Testis (tissue), 2 donors: ENCODE measurements at regions not wholly inside any gene's neighbourhood (a gene's known extent, or its start where the extent isn't known, plus 50 kb on each side); places are given as distances from the start of the nearest gene placed in this dataset.

Experiments
- DNase-seq: peaks from one replicate; pipeline ENCODE4 v3.0.0-alpha.2; 2019
- H3K27ac ChIP-seq, 2 donors: fragments of 200-600 bp; sonication (generic); one replicate each; pipeline ENCODE4 v1.5.1; 2019
- H3K27me3 ChIP-seq: fragments of 200-600 bp; sonication (generic); one replicate; pipeline ENCODE4 v1.5.1; 2019
- H3K36me3 ChIP-seq: fragments of 200-600 bp; sonication (generic); one replicate; pipeline ENCODE4 v1.5.1; 2017; ENCODE audit warnings: low read depth; ENCODE audit errors: missing control alignments
- H3K4me1 ChIP-seq: fragments of 200-600 bp; sonication (generic); one replicate; pipeline ENCODE4 v1.5.1; 2019
- H3K4me3 ChIP-seq, 2 donors: fragments of 200-600 bp; sonication (generic); one replicate each; pipeline ENCODE4 v1.5.1; 2017 to 2019
- H3K9me3 ChIP-seq: fragments of 200-600 bp; sonication (generic); one replicate; pipeline ENCODE4 v1.5.1; 2017
- POLR2A ChIP-seq: fragments of 450-650 bp; IDR thresholded peaks from one replicate; pipeline ENCODE4 v1.6.1; 2017; ENCODE audit warnings: antibody characterized with exemption, mild to moderate bottlenecking, moderate library complexity
- WGBS, 2 donors: methylation state at CpG; one replicate each; pipeline ENCODE4 v1.1.5; 2018; 5-methylcytosine and 5-hydroxymethylcytosine counted together
- intact Hi-C: fragments of 100-400 bp; cut with DNase I; formaldehyde crosslinking; loops from one replicate; pipeline ENCODE4 v1.15.1; 2023; ENCODE audit warnings: low total_unique reads
- TF ChIP-seq, protein P1 (sequence below), 3 experiments: fragments of 450-650 bp in 2 of 3; fragments of 200-600 bp in 1 of 3; sonication (generic) in 1 of 3; IDR thresholded peaks; one replicate each; pipeline ENCODE4 v1.5.1; 2016 to 2019; ENCODE audit warnings: antibody characterized with exemption in 3 of 3, mild to moderate bottlenecking in 2 of 3, moderate library complexity in 1 of 3

DNA sequence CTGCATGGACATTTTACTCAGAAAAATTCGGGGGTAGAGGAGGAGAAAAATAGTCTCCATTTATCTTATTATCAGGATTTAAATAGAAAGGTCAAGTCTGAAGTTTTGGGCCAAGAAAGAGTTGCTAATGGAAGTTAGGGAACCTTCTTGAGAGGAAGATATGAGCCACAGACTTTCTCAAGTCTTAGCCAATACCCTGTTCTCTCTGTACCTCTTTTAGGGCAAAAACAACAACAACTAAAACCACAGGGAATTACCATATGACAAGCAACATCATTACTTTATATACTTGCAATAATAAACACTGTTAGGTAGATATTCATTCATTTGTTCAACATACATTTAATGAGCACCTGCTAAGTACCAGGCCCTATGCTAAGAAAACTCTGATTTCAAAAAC, 282.2 kb upstream of the CDH5 start:
- TF ChIP-seq, protein P1, sequence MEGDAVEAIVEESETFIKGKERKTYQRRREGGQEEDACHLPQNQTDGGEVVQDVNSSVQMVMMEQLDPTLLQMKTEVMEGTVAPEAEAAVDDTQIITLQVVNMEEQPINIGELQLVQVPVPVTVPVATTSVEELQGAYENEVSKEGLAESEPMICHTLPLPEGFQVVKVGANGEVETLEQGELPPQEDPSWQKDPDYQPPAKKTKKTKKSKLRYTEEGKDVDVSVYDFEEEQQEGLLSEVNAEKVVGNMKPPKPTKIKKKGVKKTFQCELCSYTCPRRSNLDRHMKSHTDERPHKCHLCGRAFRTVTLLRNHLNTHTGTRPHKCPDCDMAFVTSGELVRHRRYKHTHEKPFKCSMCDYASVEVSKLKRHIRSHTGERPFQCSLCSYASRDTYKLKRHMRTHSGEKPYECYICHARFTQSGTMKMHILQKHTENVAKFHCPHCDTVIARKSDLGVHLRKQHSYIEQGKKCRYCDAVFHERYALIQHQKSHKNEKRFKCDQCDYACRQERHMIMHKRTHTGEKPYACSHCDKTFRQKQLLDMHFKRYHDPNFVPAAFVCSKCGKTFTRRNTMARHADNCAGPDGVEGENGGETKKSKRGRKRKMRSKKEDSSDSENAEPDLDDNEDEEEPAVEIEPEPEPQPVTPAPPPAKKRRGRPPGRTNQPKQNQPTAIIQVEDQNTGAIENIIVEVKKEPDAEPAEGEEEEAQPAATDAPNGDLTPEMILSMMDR (IDR thresholded peaks at IDR 0.05), result no peak
- no peak for TF ChIP-seq POLR2A
- Histone ChIP-seq H3K4me3 (no peak overlapping the region), H3K9me3 (no peaks in the 10 kb centered on the region), H3K4me1 (no peaks in the 10 kb centered on the region), H3K36me3 (no peaks in the 10 kb centered on the region), H3K27ac (no peak overlapping the region), H3K27me3 (no peaks in the 10 kb centered on the region)
- DNase-seq, result no peak
- 39 to 48% methylated on average over 1 of the region's 1 CpG for WGBS, 2 donors
- intact Hi-C loops, result no loop called here

DNA sequence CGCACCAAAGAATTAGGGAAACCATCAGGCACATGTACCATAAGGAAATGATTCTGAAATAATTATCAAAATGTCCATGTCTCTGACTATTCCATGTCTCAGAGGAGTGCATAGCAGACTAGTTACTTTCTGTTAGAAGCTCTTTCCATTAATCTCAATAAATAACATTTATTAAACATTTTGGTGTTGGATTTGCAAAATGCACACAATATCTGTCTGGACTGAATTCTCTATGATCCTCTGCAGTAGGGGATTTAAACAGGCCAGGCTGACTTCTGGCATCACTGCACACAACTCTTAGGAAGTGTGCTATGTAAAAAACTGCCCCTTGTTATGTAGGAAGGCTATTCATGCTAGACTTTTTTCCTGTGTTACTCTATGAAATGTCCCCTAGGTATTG, 283.3 kb upstream of the CDH5 start:
- Histone ChIP-seq H3K4me3 (no peak overlapping the region), H3K4me1 (no peaks in the 10 kb centered on the region), H3K9me3 (no peaks in the 10 kb centered on the region), H3K36me3 (no peaks in the 10 kb centered on the region), H3K27ac (no peak overlapping the region), H3K27me3 (no peaks in the 10 kb centered on the region)
- no peak for DNase-seq
- intact Hi-C loops, result no loop called here
- 97 to 100% methylated on average over 1 of the region's 1 CpG for WGBS, 2 donors
- TF ChIP-seq, protein P1 (IDR thresholded peaks at IDR 0.05), result no peak
- no peak for TF ChIP-seq POLR2A

DNA sequence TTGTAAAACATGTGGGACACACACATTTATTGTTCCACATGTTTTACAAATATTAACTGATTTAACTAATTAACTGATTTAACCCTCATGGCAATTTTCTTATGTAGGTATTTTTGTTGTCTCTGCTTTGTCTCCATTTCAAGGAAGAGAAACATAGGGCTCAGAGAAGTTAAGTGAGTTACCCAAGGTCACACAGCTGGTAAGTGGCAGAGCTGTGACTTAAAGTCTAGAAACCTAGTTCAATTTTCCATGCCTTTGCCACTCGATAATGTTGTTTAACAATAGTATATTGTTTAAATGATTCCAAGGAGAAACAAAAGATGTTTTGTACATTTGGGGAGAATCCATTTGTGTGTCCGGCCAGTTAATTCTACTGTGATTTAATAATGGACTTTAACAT, 284.1 kb upstream of the CDH5 start:
- 62 to 81% methylated on average over 2 of the region's 2 CpGs for WGBS, 2 donors
- no peaks in the 10 kb centered on the region for H3K27me3 ChIP-seq
- no peak for DNase-seq
- no peaks in the 10 kb centered on the region for H3K4me1 ChIP-seq
- no peaks in the 10 kb centered on the region for H3K36me3 ChIP-seq
- H3K9me3 ChIP-seq, result no peaks in the 10 kb centered on the region
- no peak overlapping the region for H3K27ac ChIP-seq
- H3K4me3 ChIP-seq, result no peak overlapping the region
- TF ChIP-seq POLR2A, result no peak
- TF ChIP-seq, protein P1 (IDR thresholded peaks at IDR 0.05), result no peak
- intact Hi-C loops, result no loop called here

DNA sequence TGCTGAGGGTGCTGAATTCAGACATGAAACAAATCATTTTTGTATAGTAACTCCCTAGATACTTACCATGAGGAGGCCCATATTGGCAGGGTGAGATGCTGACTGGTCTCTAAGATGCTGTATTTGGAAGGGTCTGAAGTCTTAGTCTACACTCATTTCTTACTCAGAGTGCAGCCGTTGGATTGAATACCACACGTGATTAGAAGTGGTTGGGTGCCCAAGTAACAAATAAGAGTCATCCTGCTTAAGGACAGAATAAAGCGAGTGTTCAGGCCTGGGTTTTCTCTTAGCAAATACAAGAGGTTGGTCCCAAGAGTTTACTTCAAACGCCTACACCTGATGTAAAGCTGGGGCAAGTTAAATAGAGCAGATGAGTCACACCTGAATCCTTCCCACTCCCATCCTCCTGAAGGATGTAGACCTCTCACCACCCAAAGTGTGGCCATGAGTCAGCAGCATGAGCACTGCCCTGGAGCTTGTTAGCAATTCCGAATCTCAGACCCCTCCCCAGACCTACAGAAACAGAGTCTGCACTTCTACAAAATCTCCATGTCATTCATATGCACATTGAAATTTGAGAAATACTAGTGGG, 284.6 kb upstream of the CDH5 start:
- H3K36me3 ChIP-seq, result no peaks in the 10 kb centered on the region
- WGBS, 2 donors, result 86 to 91% methylated on average over 5 of the region's 5 CpGs
- no peak overlapping the region for H3K4me3 ChIP-seq
- TF ChIP-seq, protein P1 (IDR thresholded peaks at IDR 0.05), result no peak
- TF ChIP-seq POLR2A, result no peak
- H3K27me3 ChIP-seq, result no peaks in the 10 kb centered on the region
- intact Hi-C loops, result no loop called here
- no peaks in the 10 kb centered on the region for H3K4me1 ChIP-seq
- no peaks in the 10 kb centered on the region for H3K9me3 ChIP-seq
- H3K27ac ChIP-seq, result no peak overlapping the region
- no peak for DNase-seq

DNA sequence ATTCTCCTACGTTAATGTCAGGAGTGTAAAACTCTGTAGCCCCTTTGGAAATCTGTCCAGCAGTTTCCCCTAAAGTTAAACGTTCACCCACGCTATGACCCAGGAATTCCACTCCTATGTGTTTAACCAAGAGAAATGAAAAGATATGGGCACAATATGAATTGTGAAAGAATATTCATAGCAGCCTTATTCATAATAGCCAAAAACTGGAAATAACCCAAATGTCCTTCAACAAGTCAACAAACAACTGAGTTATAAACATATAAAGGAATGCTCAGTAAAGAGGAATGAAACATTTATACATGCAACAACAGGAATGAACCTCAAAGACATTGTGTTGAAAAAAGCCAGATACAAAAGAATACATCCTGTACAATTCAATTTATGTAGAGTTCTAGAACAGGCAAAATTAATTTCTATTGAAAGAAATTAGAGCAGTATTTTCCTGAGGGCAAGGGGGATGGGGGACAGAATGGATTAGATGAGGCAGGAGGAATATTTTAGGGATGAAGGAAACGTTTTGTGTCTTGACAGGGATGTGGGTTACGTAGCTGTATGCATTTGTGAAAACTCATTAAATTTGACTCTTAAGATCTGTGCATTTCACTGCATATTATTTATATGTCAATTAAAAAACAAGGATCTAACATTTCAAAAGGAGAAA, 286.7 kb upstream of the CDH5 start:
- intact Hi-C loops, result no loop called here
- H3K27ac ChIP-seq, result no peak overlapping the region

More for the DNA sequence above, 286.7 kb upstream of the CDH5 start:
- 88 to 91% methylated on average over 5 of the region's 5 CpGs for WGBS, 2 donors
- no peak for TF ChIP-seq POLR2A
- TF ChIP-seq, protein P1 (IDR thresholded peaks at IDR 0.05), result no peak
- Histone ChIP-seq H3K36me3 (no peaks in the 10 kb centered on the region), H3K4me1 (no peaks in the 10 kb centered on the region), H3K4me3 (no peak overlapping the region), H3K9me3 (no peaks in the 10 kb centered on the region), H3K27me3 (no peaks in the 10 kb centered on the region)
- DNase-seq, result no peak
